WERI-Rb-1 (cell line): ENCODE measurements at regions not wholly inside any gene's neighbourhood (a gene's known extent, or its start where the extent isn't known, plus 50 kb on each side); places are given as distances from the start of the nearest gene placed in this dataset.
A peak's percentile ranks its signal among the peaks of the same experiment; 100 is the strongest.

Source experiments
- DNase-seq: peaks from one replicate; pipeline ENCODE4 v3.0.0-alpha.2; 2020
- H3K27ac ChIP-seq: fragments of 250-450 bp; sonication (Bioruptor Pico); 2 replicates; pipeline ENCODE4 v1.5.1; 2020; ENCODE audit warnings: mild to moderate bottlenecking, moderate library complexity
- H3K27me3 ChIP-seq: fragments of 250-450 bp; sonication (Bioruptor Pico); 2 replicates; pipeline ENCODE4 v1.5.1; 2021; ENCODE audit warnings: mild to moderate bottlenecking, low read depth, moderate library complexity; ENCODE audit not compliant: insufficient read depth, severe bottlenecking
- H3K36me3 ChIP-seq: fragments of 250-450 bp; sonication (Bioruptor Pico); 2 replicates; pipeline ENCODE4 v1.5.1; 2020; ENCODE audit warnings: mild to moderate bottlenecking, moderate library complexity
- H3K4me3 ChIP-seq: 2 replicates; pipeline ENCODE4 v1.5.1; 2011; ENCODE audit warnings: low read depth, mild to moderate bottlenecking, control low read depth, low read length
- H3K9me3 ChIP-seq: fragments of 250-450 bp; sonication (Bioruptor Pico); 2 replicates; pipeline ENCODE4 v1.5.1; 2021; ENCODE audit warnings: mild to moderate bottlenecking, moderate library complexity; ENCODE audit not compliant: severe bottlenecking
- TF ChIP-seq, protein P1 (sequence below): IDR thresholded peaks from 2 replicates; pipeline ENCODE4 v1.5.1; 2011; ENCODE audit warnings: low read depth, mild to moderate bottlenecking, control low read depth, inconsistent platforms, low read length

- peak; percentile 31 for DNase-seq
- H3K27ac ChIP-seq, result no peak overlapping the region
- H3K4me3 ChIP-seq, result no peak overlapping the region
- H3K36me3 ChIP-seq, result no peaks in the 10 kb centered on the region
- TF ChIP-seq, protein P1, sequence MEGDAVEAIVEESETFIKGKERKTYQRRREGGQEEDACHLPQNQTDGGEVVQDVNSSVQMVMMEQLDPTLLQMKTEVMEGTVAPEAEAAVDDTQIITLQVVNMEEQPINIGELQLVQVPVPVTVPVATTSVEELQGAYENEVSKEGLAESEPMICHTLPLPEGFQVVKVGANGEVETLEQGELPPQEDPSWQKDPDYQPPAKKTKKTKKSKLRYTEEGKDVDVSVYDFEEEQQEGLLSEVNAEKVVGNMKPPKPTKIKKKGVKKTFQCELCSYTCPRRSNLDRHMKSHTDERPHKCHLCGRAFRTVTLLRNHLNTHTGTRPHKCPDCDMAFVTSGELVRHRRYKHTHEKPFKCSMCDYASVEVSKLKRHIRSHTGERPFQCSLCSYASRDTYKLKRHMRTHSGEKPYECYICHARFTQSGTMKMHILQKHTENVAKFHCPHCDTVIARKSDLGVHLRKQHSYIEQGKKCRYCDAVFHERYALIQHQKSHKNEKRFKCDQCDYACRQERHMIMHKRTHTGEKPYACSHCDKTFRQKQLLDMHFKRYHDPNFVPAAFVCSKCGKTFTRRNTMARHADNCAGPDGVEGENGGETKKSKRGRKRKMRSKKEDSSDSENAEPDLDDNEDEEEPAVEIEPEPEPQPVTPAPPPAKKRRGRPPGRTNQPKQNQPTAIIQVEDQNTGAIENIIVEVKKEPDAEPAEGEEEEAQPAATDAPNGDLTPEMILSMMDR, result no peak
- H3K9me3 ChIP-seq, result no peaks in the 10 kb centered on the region
- no peaks in the 10 kb centered on the region for H3K27me3 ChIP-seq
These were observed 236.2 kb upstream of the KIRREL3 start for GRCh38 chr11:127236776-127237175.

DNA sequence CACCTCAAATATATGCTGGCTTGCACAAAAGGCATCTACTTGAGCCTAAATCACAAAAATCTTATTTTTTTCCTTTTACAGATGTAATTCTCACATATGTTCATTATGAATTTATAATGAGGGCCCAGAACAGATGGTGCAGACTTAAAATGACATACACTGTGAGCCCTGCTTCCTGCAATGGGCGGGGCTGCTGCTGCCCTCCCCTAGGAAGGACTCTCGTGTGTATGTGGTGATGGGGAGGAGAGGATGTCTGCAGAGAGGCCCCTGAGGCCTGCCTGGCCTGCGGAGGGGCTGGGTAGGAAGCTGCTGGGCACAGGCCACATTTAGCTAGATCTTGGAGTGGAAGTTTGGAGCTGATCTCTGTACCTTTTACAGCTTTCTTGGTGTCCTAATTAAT is 233.4 kb upstream of the KIRREL3 start:
- Histone ChIP-seq H3K27me3 (no peaks in the 10 kb centered on the region), H3K9me3 (no peaks in the 10 kb centered on the region), H3K36me3 (no peaks in the 10 kb centered on the region), H3K4me3 (no peak overlapping the region), H3K27ac (peak overlapping the region; percentile 56)
- DNase-seq, result peak; percentile 72
- TF ChIP-seq, protein P1, result no peak

DNA sequence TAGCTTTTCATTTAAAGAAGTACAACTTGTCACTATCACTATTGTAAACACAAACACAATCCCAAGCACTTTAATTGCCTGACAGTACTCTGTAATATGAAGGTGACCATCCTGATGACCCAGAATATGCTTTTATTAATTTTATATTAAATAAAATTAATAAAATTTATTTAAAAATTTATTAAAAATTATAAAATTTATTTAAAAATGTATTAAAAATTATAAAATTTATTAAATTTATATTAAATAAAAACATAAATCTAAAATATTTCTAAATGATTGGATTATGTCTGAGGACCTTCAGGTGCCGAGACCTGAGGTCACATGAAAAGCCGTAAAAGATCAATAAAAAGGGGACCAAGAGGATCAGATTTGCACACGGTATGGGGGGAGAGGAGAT is 229.8 kb upstream of the KIRREL3 start:
- Histone ChIP-seq H3K27me3 (no peaks in the 10 kb centered on the region), H3K36me3 (no peaks in the 10 kb centered on the region), H3K9me3 (no peaks in the 10 kb centered on the region), H3K4me3 (no peak overlapping the region), H3K27ac (no peak overlapping the region)
- TF ChIP-seq, protein P1, result no peak
- DNase-seq, result no peak

DNA sequence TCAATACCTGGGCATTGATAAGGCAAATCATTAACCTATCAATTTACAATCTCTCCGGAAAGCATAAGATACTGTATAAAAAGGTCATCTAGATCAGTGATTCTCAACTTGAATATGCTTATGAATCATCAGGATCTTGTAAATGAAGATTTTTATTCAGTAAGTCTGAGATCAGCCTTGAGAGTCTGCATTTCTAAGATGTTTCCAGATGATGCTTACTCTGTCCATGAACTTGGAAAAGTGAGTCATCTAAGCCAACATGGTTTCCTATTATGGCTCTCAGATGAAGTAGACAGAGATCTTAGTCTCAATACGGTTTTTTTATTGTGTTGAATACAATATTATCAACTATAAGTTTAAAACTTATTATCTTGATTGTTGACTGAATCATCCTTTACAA is 226.4 kb upstream of the KIRREL3 start:
- H3K9me3 ChIP-seq, result no peaks in the 10 kb centered on the region
- H3K27ac ChIP-seq, result no peak overlapping the region
- no peak for DNase-seq
- no peaks in the 10 kb centered on the region for H3K36me3 ChIP-seq
- no peaks in the 10 kb centered on the region for H3K27me3 ChIP-seq
- TF ChIP-seq, protein P1, result no peak
- H3K4me3 ChIP-seq, result no peak overlapping the region

- Histone ChIP-seq H3K9me3 (no peaks in the 10 kb centered on the region), H3K27ac (no peak overlapping the region), H3K36me3 (no peaks in the 10 kb centered on the region), H3K27me3 (no peaks in the 10 kb centered on the region), H3K4me3 (no peak overlapping the region)
- DNase-seq, result no peak
- TF ChIP-seq, protein P1, result no peak
These were observed 225.8 kb upstream of the KIRREL3 start for GRCh38 chr11:127226380-127226779.

DNA sequence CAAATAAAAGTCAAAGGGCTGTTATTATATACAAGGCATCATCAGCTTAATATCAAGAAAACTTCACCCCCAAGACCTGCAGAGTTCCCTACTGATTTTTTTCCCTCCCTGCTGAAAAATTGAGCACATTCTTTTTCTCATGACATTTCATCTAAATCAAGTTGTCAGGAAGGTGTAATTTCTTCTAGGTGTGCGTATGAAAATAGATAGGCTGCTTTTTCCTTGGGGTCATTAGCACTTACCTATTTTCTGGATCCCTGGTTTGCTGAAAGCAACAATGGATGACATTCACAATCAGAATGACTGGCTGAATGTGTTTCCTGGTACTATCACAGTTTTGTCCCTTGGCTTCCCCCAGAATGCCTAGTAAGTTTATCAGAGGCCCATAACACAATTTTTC is 225.0 kb upstream of the KIRREL3 start:
- Histone ChIP-seq H3K4me3 (no peak overlapping the region), H3K9me3 (no peaks in the 10 kb centered on the region), H3K36me3 (no peaks in the 10 kb centered on the region), H3K27me3 (no peaks in the 10 kb centered on the region), H3K27ac (no peak overlapping the region)
- no peak for DNase-seq
- TF ChIP-seq, protein P1, result no peak
